ENCODE measurements at regions not wholly inside any gene's neighbourhood (a gene's known extent, or its start where the extent isn't known, plus 50 kb on each side); places are given as distances from the start of the nearest gene placed in this dataset.

DNA sequence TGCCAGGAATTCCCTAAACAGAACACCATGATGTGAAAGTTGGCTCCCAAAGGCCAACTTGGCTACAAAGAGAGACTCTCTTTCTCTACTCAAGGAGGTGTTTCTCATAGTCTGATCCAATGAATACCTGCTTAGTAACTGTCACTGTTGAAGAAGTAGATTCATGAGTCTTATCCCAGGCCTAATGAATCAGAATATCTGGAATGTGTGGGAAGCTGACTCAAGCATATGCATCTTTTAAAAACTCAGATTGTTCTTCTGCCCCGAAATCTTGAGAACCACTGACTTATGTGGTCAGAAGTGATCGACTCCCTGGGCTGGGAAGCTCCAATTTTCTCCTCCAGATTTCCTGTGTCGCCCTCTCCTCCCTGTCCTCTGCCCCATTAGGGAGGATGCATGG, 345.6 kb downstream of the PLK2 start:
- no peak overlapping the region for H3K4me3 ChIP-seq (ENCODE audit: low read length)
- TF ChIP-seq CTCF (conservative IDR thresholded peaks at IDR 0.05; ENCODE audit: low read depth, low read length) = no peak
- DNase-seq (ENCODE audit: low read depth) = no peak

GRCh38 chr5:58113172-58113571, 346.7 kb downstream of the PLK2 start:
- TF ChIP-seq CTCF (conservative IDR thresholded peaks at IDR 0.05; ENCODE audit: low read depth, low read length) = no peak
- H3K4me3 ChIP-seq (ENCODE audit: low read length) = no peak overlapping the region
- DNase-seq (ENCODE audit: low read depth) = no peak

GRCh38 chr5:58108511-58108910, 351.4 kb downstream of the PLK2 start:
- TF ChIP-seq CTCF (conservative IDR thresholded peaks at IDR 0.05; ENCODE audit: low read depth, low read length) = no peak
- no peak overlapping the region for H3K4me3 ChIP-seq (ENCODE audit: low read length)
- DNase-seq (ENCODE audit: low read depth) = no peak

GRCh38 chr5:58107704-58108103, 352.2 kb downstream of the PLK2 start:
- H3K4me3 ChIP-seq (ENCODE audit: low read length) = no peak overlapping the region
- no peak for DNase-seq (ENCODE audit: low read depth)
- no peak for TF ChIP-seq CTCF (conservative IDR thresholded peaks at IDR 0.05; ENCODE audit: low read depth, low read length)

DNA sequence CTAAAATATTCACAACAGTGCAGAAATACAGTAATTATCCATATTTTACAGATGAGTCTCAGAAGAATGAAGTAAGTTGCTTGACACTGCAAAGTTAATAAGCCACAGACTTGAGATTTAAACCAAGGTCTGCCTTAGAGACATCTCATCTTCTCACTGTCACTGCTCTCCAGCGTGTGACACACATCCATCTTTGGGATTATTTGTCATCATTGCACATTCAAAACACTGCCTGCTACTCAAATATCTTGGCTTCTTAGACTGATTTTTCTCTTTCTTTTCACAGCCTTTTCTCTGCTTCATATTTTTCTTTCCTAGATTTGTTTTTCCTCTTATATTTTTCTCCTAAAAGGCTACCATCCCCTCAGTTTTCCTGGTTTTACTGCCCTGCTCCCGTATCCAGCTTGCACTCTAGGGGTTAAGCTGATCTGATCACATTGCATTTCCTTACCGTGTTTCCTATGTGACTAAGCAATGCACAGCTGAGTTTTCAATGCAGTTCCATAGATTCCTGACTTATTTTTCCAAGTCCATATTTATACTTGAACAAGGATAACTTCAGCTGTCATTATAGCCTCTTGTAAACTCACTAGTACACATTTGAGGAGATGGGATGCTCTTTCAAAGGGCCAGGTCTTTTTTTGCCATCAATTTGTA, 353.0 kb downstream of the PLK2 start:
- no peak for TF ChIP-seq CTCF (conservative IDR thresholded peaks at IDR 0.05; ENCODE audit: low read depth, low read length)
- no peak for DNase-seq (ENCODE audit: low read depth)
- no peak overlapping the region for H3K4me3 ChIP-seq (ENCODE audit: low read length)

- no peak for DNase-seq (ENCODE audit: low read depth)
- no peak overlapping the region for H3K4me3 ChIP-seq (ENCODE audit: low read length)
- no peak for TF ChIP-seq CTCF (conservative IDR thresholded peaks at IDR 0.05; ENCODE audit: low read depth, low read length)
Measured at GRCh38 chr5:58105836-58106235, 354.1 kb downstream of the PLK2 start.

- no peak overlapping the region for H3K4me3 ChIP-seq (ENCODE audit: low read length)
- no peak for DNase-seq (ENCODE audit: low read depth)
- TF ChIP-seq CTCF (conservative IDR thresholded peaks at IDR 0.05; ENCODE audit: low read depth, low read length) = no peak
Measured at GRCh38 chr5:58099257-58099656, 360.6 kb downstream of the PLK2 start.

Measured in retinal pigment epithelial cell (primary cell).